Upper lobe of right lung (tissue), 1 donor: ENCODE measurements at regions not wholly inside any gene's neighbourhood (a gene's known extent, or its start where the extent isn't known, plus 50 kb on each side); places are given as distances from the start of the nearest gene placed in this dataset.

ENCODE experiments used
- ATAC-seq: fragments of 200-7000 bp; cut with Tn5 transposase; one replicate; pipeline ENCODE4 v1.9.1; 2020; ENCODE audit warnings: mild to moderate bottlenecking, moderate library complexity
- DNase-seq: peaks from one replicate; pipeline ENCODE4 v3.0.0-alpha.2; 2020
- H3K27ac ChIP-seq: fragments of 200-600 bp; one replicate; pipeline ENCODE4 v1.8.0; 2022
- H3K27me3 ChIP-seq: fragments of 200-600 bp; one replicate; pipeline ENCODE4 v1.8.0; 2022; ENCODE audit warnings: mild to moderate bottlenecking
- H3K36me3 ChIP-seq: fragments of 200-600 bp; one replicate; pipeline ENCODE4 v1.8.0; 2022
- H3K4me1 ChIP-seq: fragments of 200-600 bp; one replicate; pipeline ENCODE4 v1.8.0; 2022
- H3K4me3 ChIP-seq: fragments of 200-600 bp; one replicate; pipeline ENCODE4 v1.8.0; 2022; ENCODE audit warnings: mild to moderate bottlenecking
- H3K9me3 ChIP-seq: fragments of 200-600 bp; one replicate; pipeline ENCODE4 v1.8.0; 2022
- intact Hi-C: fragments of 100-400 bp; cut with DNase I; formaldehyde crosslinking; loops from one replicate; pipeline ENCODE4 v1.11.0; 2022
- TF ChIP-seq, protein P1 (sequence below): fragments of 200-600 bp; IDR thresholded peaks from one replicate; pipeline ENCODE4 v1.8.0; 2022; ENCODE audit warnings: antibody characterized with exemption
- donor health status: DM: no; HTN: yes; CAD: no; lungs with severe emphysema.

- Histone ChIP-seq H3K36me3 (no peaks in the 10 kb centered on the region), H3K27me3 (no peaks in the 10 kb centered on the region), H3K27ac (no peak overlapping the region), H3K4me3 (no peak overlapping the region), H3K9me3 (no peaks in the 10 kb centered on the region), H3K4me1 (peaks cover 4% of the 10 kb centered on the region)
- TF ChIP-seq, protein P1, sequence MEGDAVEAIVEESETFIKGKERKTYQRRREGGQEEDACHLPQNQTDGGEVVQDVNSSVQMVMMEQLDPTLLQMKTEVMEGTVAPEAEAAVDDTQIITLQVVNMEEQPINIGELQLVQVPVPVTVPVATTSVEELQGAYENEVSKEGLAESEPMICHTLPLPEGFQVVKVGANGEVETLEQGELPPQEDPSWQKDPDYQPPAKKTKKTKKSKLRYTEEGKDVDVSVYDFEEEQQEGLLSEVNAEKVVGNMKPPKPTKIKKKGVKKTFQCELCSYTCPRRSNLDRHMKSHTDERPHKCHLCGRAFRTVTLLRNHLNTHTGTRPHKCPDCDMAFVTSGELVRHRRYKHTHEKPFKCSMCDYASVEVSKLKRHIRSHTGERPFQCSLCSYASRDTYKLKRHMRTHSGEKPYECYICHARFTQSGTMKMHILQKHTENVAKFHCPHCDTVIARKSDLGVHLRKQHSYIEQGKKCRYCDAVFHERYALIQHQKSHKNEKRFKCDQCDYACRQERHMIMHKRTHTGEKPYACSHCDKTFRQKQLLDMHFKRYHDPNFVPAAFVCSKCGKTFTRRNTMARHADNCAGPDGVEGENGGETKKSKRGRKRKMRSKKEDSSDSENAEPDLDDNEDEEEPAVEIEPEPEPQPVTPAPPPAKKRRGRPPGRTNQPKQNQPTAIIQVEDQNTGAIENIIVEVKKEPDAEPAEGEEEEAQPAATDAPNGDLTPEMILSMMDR = no peak
- ATAC-seq = no peak
- no peak for DNase-seq
- intact Hi-C loops = no loop called here
These were observed 248.8 kb upstream of the NEBL start for GRCh38 chr10:21145751-21146435.

GRCh38 chr10:21144047-21144446 is 246.9 kb upstream of the NEBL start:
- Histone ChIP-seq H3K27me3 (no peaks in the 10 kb centered on the region), H3K9me3 (no peaks in the 10 kb centered on the region), H3K4me1 (peaks cover 4% of the 10 kb centered on the region), H3K27ac (no peak overlapping the region), H3K36me3 (no peaks in the 10 kb centered on the region), H3K4me3 (no peak overlapping the region)
- TF ChIP-seq, protein P1 = no peak
- no peak for DNase-seq
- intact Hi-C loops = no loop called here
- ATAC-seq = peak; percentile 14

DNA sequence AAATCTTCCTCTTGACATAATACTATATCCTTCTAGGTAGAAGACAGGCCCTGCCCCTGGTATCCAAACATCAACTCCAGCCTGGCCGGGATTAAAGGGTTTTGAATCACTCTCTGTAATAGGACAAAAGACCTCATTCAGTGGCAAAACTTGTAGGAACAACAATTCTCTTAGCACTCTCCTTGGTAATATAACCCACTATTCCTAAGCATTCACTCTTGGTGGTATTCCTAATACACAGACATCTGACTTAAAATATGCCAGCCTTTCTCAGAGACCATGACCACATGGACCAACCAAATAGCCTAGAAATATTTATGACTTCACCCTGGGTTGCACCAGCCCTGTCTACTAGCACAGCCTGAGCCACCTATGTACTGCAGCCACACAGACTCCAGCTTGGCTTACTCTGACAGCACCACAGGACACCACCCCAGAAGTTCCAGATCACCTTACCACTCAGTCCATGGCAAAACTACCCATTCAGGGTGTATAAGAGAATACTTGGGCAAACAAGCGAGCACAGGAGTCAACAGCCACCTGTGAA is 244.9 kb upstream of the NEBL start:
- TF ChIP-seq, protein P1 = no peak
- Histone ChIP-seq H3K4me3 (no peak overlapping the region), H3K27me3 (no peaks in the 10 kb centered on the region), H3K27ac (no peak overlapping the region), H3K9me3 (no peaks in the 10 kb centered on the region), H3K36me3 (no peaks in the 10 kb centered on the region), H3K4me1 (peaks cover 4% of the 10 kb centered on the region)
- DNase-seq = no peak
- ATAC-seq = no peak
- intact Hi-C loops = no loop called here

DNA sequence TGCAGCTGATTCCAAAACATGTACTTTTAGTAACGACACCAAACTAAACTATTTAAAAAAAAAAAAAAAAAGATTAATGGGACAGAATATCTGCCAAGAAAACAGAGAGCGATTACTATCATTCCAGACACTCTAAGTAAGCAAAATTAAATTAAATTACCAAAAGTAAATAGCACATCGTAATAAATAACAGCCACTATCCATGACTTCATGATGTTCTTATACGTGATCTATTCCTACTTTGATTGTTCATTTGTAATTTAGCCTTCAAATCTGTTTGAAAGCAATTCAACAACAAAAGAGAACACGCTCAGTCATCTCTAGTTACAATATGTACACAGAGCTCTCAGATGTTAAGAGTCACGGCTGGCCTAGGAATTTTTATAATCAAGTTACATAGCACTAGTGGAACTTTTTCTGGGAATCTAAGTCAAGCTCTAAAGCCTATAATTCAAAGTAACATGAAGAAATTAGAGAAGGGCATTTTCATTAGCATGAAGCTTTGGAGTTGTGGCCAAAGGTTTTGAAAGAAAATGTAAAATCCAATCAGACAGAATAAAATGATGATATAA is 241.7 kb upstream of the NEBL start:
- no peak for ATAC-seq

GRCh38 chr10:21135023-21135931 is 238.2 kb upstream of the NEBL start:
- peaks cover 12% of the 10 kb centered on the region for H3K4me1 ChIP-seq
- TF ChIP-seq, protein P1 = no peak
- intact Hi-C loops = no loop called here
- no peaks in the 10 kb centered on the region for H3K36me3 ChIP-seq
- peak; percentile 84 for ATAC-seq
- H3K9me3 ChIP-seq = no peaks in the 10 kb centered on the region
- H3K4me3 ChIP-seq = no peak overlapping the region
- DNase-seq = no peak
- no peak overlapping the region for H3K27ac ChIP-seq
- no peaks in the 10 kb centered on the region for H3K27me3 ChIP-seq

More for the DNA sequence above, 241.7 kb upstream of the NEBL start:
- no peak for DNase-seq
- Histone ChIP-seq H3K27me3 (no peaks in the 10 kb centered on the region), H3K4me3 (no peak overlapping the region), H3K36me3 (no peaks in the 10 kb centered on the region), H3K9me3 (no peaks in the 10 kb centered on the region), H3K4me1 (peaks cover 16% of the 10 kb centered on the region), H3K27ac (no peak overlapping the region)
- intact Hi-C loops = no loop called here
- TF ChIP-seq, protein P1 = no peak
